22Rv1 (cell line): ENCODE measurements at regions not wholly inside any gene's neighbourhood (a gene's known extent, or its start where the extent isn't known, plus 50 kb on each side); places are given as distances from the start of the nearest gene placed in this dataset.

ENCODE experiments used
- ZFX ChIP-seq: fragments of 450-650 bp; IDR thresholded peaks from 2 replicates; pipeline ENCODE4 v1.6.1; 2017; ENCODE audit warnings: antibody characterized with exemption, borderline replicate concordance
- TF ChIP-seq, protein P1 (sequence below): fragments of 450-650 bp; IDR thresholded peaks from 2 replicates; pipeline ENCODE4 v1.5.1; 2017; ENCODE audit warnings: mild to moderate bottlenecking

DNA sequence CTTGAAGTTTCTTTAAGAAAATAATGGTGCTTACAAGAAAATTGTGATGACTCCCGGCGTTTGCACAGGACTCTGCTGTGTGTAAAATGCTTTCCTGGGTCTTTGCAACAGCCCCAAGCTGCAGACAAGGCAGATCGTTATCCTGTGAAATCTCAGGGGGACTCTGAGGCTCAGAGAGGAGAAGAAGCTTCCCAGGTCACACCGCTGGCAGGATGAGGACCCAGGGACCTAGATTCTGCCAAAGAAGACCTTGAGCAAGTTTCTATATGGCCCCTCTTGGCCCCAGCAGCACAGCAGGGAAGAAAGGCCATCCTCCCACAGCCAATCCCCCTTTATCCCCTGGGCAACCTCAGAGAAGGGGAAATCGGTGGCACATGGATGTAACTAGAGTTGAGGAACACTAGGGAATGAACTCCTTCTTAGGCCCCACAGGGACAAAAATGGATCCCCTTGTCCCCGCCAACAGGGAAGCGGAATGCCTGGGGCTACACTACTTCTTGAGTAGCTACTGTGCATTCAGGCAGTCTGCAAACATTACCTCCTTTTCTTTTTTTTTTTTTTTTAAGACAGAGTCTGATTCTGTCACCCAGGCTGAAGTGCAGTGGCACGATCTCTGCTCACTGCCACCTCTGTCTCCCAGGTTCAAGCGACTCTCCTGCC lies 72.8 kb downstream of the CPN2 start:
- TF ChIP-seq, protein P1, sequence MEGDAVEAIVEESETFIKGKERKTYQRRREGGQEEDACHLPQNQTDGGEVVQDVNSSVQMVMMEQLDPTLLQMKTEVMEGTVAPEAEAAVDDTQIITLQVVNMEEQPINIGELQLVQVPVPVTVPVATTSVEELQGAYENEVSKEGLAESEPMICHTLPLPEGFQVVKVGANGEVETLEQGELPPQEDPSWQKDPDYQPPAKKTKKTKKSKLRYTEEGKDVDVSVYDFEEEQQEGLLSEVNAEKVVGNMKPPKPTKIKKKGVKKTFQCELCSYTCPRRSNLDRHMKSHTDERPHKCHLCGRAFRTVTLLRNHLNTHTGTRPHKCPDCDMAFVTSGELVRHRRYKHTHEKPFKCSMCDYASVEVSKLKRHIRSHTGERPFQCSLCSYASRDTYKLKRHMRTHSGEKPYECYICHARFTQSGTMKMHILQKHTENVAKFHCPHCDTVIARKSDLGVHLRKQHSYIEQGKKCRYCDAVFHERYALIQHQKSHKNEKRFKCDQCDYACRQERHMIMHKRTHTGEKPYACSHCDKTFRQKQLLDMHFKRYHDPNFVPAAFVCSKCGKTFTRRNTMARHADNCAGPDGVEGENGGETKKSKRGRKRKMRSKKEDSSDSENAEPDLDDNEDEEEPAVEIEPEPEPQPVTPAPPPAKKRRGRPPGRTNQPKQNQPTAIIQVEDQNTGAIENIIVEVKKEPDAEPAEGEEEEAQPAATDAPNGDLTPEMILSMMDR: no peak
- TF ChIP-seq ZFX: no peak
